ENCODE measurements at regions not wholly inside any gene's neighbourhood (a gene's known extent, or its start where the extent isn't known, plus 50 kb on each side); places are given as distances from the start of the nearest gene placed in this dataset.

GRCh38 chr14:97726676-97727075 is 929.5 kb downstream of the VRK1 start:
- ATAC-seq (no peak), DNase-seq (no peak)
- intact Hi-C loops (cut with DNase I, micrococcal nuclease): no loop called here

- intact Hi-C loops (cut with DNase I, micrococcal nuclease): no loop called here
- no peak for DNase-seq
- ATAC-seq: no peak
Observed at GRCh38 chr14:97730706-97731105, 933.5 kb downstream of the VRK1 start.

DNA sequence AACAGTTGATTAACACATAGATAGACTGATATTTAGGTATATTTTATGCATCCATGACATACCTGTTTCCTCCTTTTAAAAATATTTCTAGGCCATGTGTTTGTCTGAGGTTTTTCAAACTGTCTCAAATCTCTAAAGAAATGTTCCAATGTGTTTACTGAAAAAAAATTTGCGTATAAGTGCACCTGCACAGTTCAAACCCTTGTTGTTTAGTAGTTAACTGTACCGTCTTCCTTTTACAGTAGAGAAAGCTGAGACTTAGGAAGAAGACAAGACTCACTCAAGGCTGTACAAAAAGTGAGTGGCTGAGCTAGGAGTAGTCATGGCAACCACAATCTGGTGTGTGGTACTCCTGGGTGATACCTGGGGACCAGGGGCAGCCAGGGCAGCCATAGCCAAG is 934.6 kb downstream of the VRK1 start:
- no peak for DNase-seq
- no peak for ATAC-seq
- intact Hi-C loops (cut with DNase I, micrococcal nuclease): no loop called here

- intact Hi-C loops (cut with DNase I, micrococcal nuclease): no loop called here
- no peak for ATAC-seq
Observed at GRCh38 chr14:97747316-97747715, 950.1 kb downstream of the VRK1 start.

GRCh38 chr14:97748616-97749015 is 951.4 kb downstream of the VRK1 start:
- DNase-seq: no peak
- intact Hi-C loops (cut with DNase I, micrococcal nuclease): no loop called here

More at GRCh38 chr14:97747316-97747715, 950.1 kb downstream of the VRK1 start:
- DNase-seq: no peak

DNA sequence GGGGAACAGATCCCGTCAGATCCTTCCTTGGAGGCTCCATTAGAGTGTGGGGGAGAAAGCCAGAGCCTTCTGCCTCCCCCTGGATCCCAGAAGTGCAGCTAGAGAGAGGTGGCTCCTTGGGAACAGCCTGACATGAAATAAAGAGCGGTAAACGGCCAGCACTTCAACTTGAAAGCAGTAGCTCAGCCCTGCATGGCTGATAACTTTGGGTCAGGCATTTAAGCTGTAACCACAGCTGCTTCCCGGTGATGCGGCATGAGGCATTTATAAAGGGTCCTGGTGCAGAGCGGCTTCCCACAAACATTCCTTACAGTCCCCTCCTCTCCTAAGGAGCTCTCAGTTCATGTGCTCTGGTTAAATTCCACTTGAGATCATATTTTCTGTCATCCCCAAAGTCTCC is 960.3 kb downstream of the VRK1 start:
- no peak for DNase-seq
- intact Hi-C loops (cut with DNase I, micrococcal nuclease): no loop called here
- no peak for ATAC-seq

More at GRCh38 chr14:97748616-97749015, 951.4 kb downstream of the VRK1 start:
- no peak for ATAC-seq

DNA sequence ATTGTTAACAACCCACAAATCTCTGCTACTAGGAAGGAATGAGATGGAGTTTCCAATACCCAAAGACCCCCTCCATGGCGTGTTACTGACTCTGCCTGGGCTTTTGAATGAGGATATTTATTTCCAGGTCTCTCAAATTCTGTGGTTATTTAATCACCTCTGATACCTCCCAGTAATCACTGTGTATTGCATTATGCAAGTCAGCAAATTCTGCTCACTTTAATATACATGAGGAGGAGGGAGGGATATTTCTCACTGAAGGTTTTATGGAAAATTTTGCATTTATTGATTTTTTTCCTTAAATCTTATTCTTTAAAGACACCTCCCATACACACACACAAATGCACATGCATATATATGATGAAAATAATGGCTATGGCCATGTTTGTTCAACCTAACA is 962.9 kb downstream of the VRK1 start:
- no peak for DNase-seq
- ATAC-seq: no peak
- intact Hi-C loops (cut with DNase I, micrococcal nuclease): no loop called here

DNA sequence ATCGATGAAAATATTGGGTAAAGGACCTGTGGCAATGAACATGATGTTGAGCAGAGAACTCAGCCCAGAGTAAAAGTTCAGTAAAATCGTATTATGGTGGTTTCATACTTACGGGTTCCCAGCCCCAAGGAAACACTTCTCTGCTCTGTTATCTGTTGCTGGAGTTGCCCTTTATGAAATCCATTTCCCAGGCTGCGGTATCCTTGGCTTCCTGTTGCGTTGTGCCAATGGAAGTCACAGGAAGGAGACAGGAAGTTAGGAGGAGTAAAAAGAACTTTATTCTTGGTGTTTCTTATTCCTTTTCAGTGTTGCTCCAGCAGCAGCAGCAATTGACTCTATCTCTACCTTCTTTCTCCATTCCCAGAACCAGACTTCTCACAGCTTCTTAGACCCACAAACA is 965.2 kb downstream of the VRK1 start:
- no peak for DNase-seq
- ATAC-seq: no peak
- intact Hi-C loops (cut with DNase I, micrococcal nuclease): no loop called here

DNA sequence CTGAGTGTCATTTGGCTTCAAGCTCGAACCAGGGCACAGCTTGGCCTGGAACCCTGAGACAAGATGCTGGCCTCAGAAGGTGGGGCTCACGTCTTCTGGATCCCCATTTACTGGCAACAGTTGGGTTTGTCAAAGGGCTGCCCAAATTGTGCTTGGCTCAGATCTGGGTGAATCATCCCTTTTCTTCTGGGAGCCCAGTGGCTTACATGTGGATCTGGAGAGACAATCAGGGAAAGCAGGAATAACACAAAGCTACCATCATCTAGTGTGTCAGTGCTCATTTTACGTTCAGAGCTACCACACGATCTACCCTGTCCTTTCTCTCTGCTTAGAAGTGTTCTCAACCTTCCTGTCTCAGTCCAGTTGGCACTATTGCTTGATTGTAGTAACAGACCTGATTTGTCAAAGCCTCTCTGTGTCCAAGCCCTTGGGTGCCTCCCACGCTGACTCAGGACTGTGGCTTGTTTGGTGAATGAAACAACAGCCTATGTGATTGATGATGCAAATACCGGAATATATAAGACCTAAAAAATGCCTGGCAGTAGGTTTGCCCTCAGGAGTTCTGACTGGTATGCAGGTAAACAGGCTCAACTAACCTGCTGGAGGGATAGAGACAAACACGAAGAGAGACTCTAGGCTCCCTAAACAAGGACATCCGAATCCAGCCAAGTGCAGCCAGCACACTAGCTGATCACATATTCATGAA is 974.3 kb downstream of the VRK1 start:
- no peak for DNase-seq
- intact Hi-C loops (cut with DNase I, micrococcal nuclease): no loop called here
- no peak for ATAC-seq

- intact Hi-C loops (cut with DNase I, micrococcal nuclease): no loop called here
Observed at GRCh38 chr14:97773598-97773997, 976.4 kb downstream of the VRK1 start.

DNA sequence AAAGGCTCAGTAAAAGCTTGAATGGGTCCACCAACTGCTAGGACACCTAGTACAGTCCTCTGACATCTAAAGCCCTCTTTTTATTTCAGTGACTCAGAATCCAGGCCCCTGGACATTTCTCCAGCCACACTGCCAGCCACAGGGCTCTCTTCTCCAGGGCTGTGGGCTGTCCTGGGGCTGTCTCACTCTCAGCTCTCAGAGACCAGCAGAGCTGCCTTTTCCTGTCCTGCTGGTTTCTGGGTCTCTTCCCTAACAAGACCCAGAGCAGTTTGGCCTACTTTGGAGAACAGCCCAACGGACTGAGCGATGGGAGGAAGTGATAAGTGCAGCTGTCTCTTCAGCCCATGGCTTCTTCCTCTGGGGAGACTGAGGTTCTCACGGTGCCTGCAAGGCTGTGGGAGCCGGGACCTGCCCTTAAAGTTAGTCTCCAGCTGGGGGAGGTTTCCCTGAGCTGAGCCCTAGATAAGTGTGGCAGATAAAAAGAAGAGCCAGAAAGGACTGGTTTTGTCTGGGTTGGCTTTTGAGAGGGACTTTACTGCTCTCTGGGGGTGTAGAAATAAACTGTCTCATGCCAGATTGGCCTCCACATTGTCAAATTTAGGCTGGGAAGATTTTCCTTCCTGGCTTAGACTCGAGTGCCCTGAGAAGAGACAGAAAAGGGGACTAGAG is 979.8 kb downstream of the VRK1 start:
- DNase-seq (no peak), ATAC-seq (no peak)
- intact Hi-C loops (cut with DNase I, micrococcal nuclease): no loop called here

More at GRCh38 chr14:97773598-97773997, 976.4 kb downstream of the VRK1 start:
- ATAC-seq (no peak), DNase-seq (no peak)

DNA sequence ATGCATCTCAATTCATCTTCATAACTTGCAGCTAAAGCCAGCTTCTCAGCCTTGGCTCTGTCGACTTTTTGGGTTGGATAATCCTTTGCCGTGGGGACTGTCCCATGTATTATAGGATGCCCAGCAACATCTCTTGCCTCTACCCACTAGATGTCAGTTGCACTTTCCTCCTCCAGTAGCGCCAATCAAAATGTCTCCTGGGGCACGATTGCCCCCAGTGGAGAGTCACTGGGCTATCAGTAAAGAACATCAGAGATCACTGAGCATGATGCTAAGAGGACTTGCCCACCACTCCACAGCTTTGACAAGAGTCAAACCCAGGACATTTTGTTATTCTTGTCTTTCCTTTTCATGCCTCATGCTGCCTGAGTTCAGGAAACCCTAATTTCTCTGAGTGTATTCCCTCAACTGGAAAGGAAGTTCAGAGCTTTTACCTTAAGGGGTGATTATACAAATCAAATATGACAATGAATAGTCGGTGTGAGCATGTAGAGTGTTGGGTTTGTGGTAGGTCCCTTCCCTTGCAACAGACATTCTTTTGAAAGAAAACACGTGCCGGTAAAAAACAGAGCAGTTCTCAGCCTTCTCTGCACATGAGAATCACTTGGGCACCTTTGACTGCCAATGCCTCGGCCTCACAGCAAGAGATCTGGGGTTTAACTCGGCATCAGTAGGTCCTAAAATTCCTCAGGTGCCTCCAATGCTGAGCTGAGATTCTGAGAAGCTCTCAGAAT is 980.6 kb downstream of the VRK1 start:
- ATAC-seq (no peak), DNase-seq (no peak)
- intact Hi-C loops (cut with DNase I, micrococcal nuclease): no loop called here

DNA sequence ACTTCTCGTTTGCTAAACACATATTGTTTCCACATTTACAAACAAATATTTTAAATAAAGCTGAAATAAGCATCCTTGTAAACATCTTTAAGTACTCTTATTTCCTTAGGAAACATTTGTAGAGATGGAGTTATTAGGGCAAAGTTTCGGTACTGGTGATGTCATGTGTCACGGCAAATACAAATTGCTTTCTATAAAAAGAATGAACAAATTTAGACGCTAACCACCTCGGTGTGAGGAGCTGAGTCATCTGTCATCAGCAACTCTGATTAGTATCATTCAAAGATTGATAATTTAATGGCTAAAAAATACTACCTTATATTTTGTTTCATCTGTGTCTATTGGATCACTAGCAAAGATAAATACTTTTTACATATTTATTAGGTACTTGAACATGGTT is 982.0 kb downstream of the VRK1 start:
- ATAC-seq: no peak
- intact Hi-C loops (cut with DNase I, micrococcal nuclease): no loop called here
- no peak for DNase-seq

DNA sequence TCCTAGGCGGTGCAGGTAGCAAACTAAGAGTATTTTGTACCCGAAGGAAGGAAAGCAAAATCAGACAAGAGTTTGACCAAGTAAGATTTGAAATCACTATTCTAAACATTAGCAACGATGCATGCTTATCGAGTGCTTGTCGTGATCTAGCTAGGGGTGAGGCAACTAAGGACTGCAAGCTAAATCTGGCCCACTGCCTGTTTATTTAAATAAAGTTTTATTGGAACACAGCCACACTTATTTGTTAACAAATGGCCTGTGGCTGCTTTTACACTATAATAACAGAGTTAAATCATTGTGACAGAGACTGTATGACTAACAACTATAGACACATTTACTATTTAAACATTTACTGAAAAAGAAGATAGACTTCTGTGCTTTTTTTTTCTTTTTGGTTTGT is 983.6 kb downstream of the VRK1 start:
- intact Hi-C loops (cut with DNase I, micrococcal nuclease): no loop called here
- DNase-seq (no peak), ATAC-seq (no peak)

- intact Hi-C loops (cut with DNase I, micrococcal nuclease): no loop called here
- DNase-seq: no peak
- ATAC-seq: no peak
Observed at GRCh38 chr14:97781961-97782360, 984.8 kb downstream of the VRK1 start.

DNA sequence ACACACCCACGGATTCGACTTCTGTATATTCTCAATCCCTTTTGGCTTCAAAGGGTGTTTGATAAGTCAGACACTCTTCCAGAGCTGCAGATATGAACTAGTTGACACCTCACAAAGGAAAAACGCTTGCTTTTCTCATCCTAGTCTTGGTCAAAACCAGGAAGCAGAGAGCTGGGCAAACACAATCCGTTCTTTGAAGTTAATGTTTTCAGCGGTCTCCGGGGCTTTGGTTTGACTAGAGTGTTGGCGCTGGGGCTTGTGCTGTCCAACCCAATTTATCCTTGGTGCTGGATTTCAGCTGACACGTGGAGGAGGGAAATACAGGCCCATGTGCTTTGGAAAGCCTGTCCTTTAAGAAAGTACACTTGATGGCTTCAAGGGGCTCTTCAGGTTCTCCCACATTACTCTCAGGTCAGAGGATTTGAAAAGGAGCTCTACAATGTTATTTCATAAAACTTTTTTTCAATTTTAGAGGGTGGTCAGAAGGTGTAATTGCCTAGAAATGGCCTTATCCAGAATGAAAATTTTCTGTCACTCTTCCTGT is 985.8 kb downstream of the VRK1 start:
- ATAC-seq (no peak), DNase-seq (no peak)
- intact Hi-C loops (cut with DNase I, micrococcal nuclease): no loop called here

DNA sequence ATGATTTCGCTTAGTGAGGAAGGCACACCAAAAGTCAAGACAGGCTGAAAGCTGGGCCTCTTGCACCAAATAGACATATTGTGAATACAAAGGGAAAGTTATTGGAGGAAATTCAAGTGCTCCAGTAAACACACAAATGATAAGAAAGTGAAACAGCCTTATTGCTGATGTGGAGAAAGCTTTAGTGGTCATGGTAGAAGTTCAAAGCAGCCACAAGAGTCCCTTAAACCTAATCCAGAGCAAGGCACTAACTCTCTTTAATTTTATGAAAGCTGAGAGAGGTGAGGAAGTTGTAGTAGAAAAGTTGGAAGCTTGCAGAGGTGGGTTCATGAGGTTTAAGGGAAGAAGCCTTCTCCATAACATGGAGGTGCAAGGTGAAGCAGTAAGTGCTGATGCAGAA is 988.3 kb downstream of the VRK1 start:
- intact Hi-C loops (cut with DNase I, micrococcal nuclease): no loop called here
- ATAC-seq (no peak), DNase-seq (no peak)

GRCh38 chr14:97788364-97788763 is 991.2 kb downstream of the VRK1 start:
- DNase-seq: no peak
- intact Hi-C loops (cut with DNase I, micrococcal nuclease): no loop called here
- ATAC-seq: no peak

DNA sequence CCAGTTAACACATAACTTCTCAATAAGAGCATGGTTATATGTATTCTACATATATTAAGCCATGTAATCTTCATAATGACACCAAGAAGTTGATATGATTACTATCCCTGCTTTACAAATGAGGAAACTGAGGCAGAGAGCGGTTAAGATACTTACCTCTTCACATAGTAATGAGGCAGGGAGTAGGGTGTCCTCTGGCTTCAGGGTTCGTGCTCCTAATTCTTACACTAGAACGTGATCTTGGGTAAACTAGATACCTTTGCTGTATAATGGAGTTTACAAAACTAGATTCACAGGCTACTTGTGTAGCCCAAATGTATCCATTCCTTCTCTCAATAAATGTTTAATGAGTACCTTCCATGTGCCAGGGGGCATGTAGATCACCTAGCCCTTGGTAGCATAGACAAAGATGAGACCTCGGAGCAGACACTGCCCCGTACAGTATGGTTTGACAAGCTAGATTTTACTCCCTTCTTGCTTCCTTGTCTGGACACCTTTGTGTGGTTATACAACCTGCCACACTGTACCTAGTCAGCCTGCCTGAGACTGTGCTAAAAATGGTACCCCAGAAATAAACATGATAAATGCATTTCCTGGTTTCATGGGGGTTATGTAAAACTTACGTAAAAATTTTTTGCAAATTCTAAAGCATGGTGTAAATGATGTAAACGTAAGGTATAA is 991.8 kb downstream of the VRK1 start:
- DNase-seq (no peak), ATAC-seq (no peak)
- intact Hi-C loops (cut with DNase I, micrococcal nuclease): no loop called here
